ENCODE measurements at regions not wholly inside any gene's neighbourhood (a gene's known extent, or its start where the extent isn't known, plus 50 kb on each side); places are given as distances from the start of the nearest gene placed in this dataset.
"Not testable (repeated sequence)": the region's sequence is repeated elsewhere in the genome, so short reads cannot be mapped to it uniquely, and the experiment has no call there.

DNA sequence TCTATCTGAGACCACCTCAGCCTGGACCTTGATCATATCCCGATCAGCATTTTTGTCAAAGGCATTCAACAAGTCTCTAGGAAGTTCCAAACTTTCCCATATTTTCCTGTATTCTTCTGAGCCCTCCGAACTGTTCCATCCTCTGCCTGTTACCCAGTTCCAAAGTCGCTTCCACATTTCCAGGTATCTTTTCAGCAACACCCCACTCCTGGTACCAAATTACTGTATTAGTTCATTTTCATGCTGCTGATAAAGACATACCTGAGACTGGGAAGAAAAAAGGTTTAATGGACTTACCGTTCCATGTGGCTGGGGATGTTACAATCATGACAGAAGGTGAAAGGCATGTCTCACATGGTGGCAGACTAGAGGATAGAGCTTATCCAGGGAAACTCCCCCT is 338.1 kb upstream of the LRRC3B start:
- TF ChIP-seq, protein P1, sequence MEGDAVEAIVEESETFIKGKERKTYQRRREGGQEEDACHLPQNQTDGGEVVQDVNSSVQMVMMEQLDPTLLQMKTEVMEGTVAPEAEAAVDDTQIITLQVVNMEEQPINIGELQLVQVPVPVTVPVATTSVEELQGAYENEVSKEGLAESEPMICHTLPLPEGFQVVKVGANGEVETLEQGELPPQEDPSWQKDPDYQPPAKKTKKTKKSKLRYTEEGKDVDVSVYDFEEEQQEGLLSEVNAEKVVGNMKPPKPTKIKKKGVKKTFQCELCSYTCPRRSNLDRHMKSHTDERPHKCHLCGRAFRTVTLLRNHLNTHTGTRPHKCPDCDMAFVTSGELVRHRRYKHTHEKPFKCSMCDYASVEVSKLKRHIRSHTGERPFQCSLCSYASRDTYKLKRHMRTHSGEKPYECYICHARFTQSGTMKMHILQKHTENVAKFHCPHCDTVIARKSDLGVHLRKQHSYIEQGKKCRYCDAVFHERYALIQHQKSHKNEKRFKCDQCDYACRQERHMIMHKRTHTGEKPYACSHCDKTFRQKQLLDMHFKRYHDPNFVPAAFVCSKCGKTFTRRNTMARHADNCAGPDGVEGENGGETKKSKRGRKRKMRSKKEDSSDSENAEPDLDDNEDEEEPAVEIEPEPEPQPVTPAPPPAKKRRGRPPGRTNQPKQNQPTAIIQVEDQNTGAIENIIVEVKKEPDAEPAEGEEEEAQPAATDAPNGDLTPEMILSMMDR (IDR thresholded peaks at IDR 0.05) = not testable (repeated sequence)
- not testable (repeated sequence) for TF ChIP-seq ZFX (IDR thresholded peaks at IDR 0.05; ENCODE audit: borderline replicate concordance)
